Breast epithelium (tissue), 4 donors: ENCODE measurements at regions not wholly inside any gene's neighbourhood (a gene's known extent, or its start where the extent isn't known, plus 50 kb on each side); places are given as distances from the start of the nearest gene placed in this dataset.
A peak's percentile ranks its signal among the peaks of the same experiment; 100 is the strongest.

ENCODE experiments used
- DNase-seq, 2 donors: peaks; one replicate each; pipeline ENCODE4 v3.0.0-alpha.2; 2019; ENCODE audit warnings: low spot score in 2 of 2
- H3K27ac ChIP-seq, 2 donors: fragments of 200-600 bp; sonication (generic) in 1 of 2; one replicate each; pipeline ENCODE4 v1.5.1; 2016 to 2019; ENCODE audit warnings: mild to moderate bottlenecking in 1 of 2
- H3K27me3 ChIP-seq, 2 donors: fragments of 200-600 bp; sonication (generic) in 1 of 2; one replicate each; pipeline versions ENCODE4 v1.5.1 to v1.6.0; 2017 to 2019; ENCODE audit warnings: control low read depth in 1 of 2, mild to moderate bottlenecking in 1 of 2
- H3K36me3 ChIP-seq: fragments of 200-600 bp; one replicate; pipeline ENCODE4 v1.5.1; 2019
- H3K4me1 ChIP-seq, 2 donors: fragments of 200-600 bp; sonication (generic); one replicate each; pipeline ENCODE4 v1.5.1; 2016 to 2019; ENCODE audit warnings: control low read depth in 1 of 2
- H3K4me3 ChIP-seq, 3 donors: fragments of 200-600 bp; sonication (generic); 1 replicate in 2 of 3; 2 replicates in 1 of 3; pipeline ENCODE4 v1.5.1; 2016 to 2019; ENCODE audit warnings: mild to moderate bottlenecking in 3 of 3, moderate library complexity in 2 of 3
- H3K9me3 ChIP-seq, 2 donors: fragments of 200-600 bp; sonication (generic) in 1 of 2; one replicate each; pipeline ENCODE4 v1.5.1; 2016 to 2019; ENCODE audit warnings: control low read depth in 1 of 2
- CTCF ChIP-seq, 3 donors: fragments of 450-650 bp; IDR thresholded peaks; one replicate each; pipeline ENCODE4 v1.5.1; 2016 to 2017; ENCODE audit warnings: antibody characterized with exemption in 3 of 3, mild to moderate bottlenecking in 3 of 3, moderate library complexity in 3 of 3
- POLR2A ChIP-seq: fragments of 450-650 bp; IDR thresholded peaks from one replicate; pipeline ENCODE4 v1.6.1; 2016; ENCODE audit warnings: antibody characterized with exemption, mild to moderate bottlenecking, moderate library complexity
- POLR2AphosphoS5 ChIP-seq, 3 donors: sonication (generic); formaldehyde crosslinking; IDR thresholded peaks; one replicate each; pipeline ENCODE4 v1.6.1; 2017; ENCODE audit warnings: antibody characterized with exemption in 3 of 3
- intact Hi-C: fragments of 100-400 bp; cut with DNase I; formaldehyde crosslinking; loops from one replicate; pipeline ENCODE4 v1.15.1; 2023; ENCODE audit warnings: low total_unique reads

- TF ChIP-seq POLR2A (no peak), CTCF (IDR thresholded peaks at IDR 0.05) (no peak), POLR2AphosphoS5 (IDR thresholded peaks at IDR 0.05) (no peak)
- intact Hi-C loops = no loop called here
Observed at GRCh38 chr11:95692526-95693260, 96.9 kb downstream of the FAM76B start.

GRCh38 chr11:95690100-95690499 is 99.5 kb downstream of the FAM76B start:
- Histone ChIP-seq H3K4me1 (no peaks in the 10 kb centered on the region), H3K9me3 (no peaks in the 10 kb centered on the region), H3K27me3 (no peaks in the 10 kb centered on the region), H3K36me3 (no peaks in the 10 kb centered on the region), H3K4me3 (no peak overlapping the region), H3K27ac (peak overlapping the region in 1 of 2 donors; percentile 78)
- intact Hi-C loops = no loop called here
- TF ChIP-seq POLR2AphosphoS5 (IDR thresholded peaks at IDR 0.05) = no peak
- no peak for TF ChIP-seq CTCF (IDR thresholded peaks at IDR 0.05)
- TF ChIP-seq POLR2A = no peak
- no peak for DNase-seq

More at GRCh38 chr11:95692526-95693260, 96.9 kb downstream of the FAM76B start:
- H3K36me3 ChIP-seq = no peaks in the 10 kb centered on the region
- H3K4me1 ChIP-seq = no peaks in the 10 kb centered on the region
- DNase-seq = no peak
- H3K9me3 ChIP-seq = no peaks in the 10 kb centered on the region
- no peaks in the 10 kb centered on the region for H3K27me3 ChIP-seq
- no peak overlapping the region for H3K4me3 ChIP-seq
- no peak overlapping the region for H3K27ac ChIP-seq

- Histone ChIP-seq H3K9me3 (no peaks in the 10 kb centered on the region), H3K36me3 (no peaks in the 10 kb centered on the region), H3K4me3 (no peak overlapping the region), H3K4me1 (no peaks in the 10 kb centered on the region), H3K27me3 (no peaks in the 10 kb centered on the region), H3K27ac (peak overlapping the region; percentile 14 to 78)
- no peak for TF ChIP-seq POLR2AphosphoS5 (IDR thresholded peaks at IDR 0.05)
- TF ChIP-seq CTCF (IDR thresholded peaks at IDR 0.05) = no peak
- no peak for TF ChIP-seq POLR2A
- intact Hi-C loops = no loop called here
- no peak for DNase-seq
Observed at GRCh38 chr11:95688501-95689222, 100.9 kb downstream of the FAM76B start.

GRCh38 chr11:95688015-95688414 is 101.6 kb downstream of the FAM76B start:
- intact Hi-C loops = no loop called here
- H3K27me3 ChIP-seq = no peaks in the 10 kb centered on the region
- no peaks in the 10 kb centered on the region for H3K4me1 ChIP-seq
- DNase-seq = no peak
- TF ChIP-seq POLR2AphosphoS5 (IDR thresholded peaks at IDR 0.05) (no peak), CTCF (IDR thresholded peaks at IDR 0.05) (no peak), POLR2A (no peak)
- no peaks in the 10 kb centered on the region for H3K36me3 ChIP-seq
- H3K4me3 ChIP-seq = no peak overlapping the region
- peak overlapping the region; percentile 14 to 78 for H3K27ac ChIP-seq
- H3K9me3 ChIP-seq = no peaks in the 10 kb centered on the region

GRCh38 chr11:95686265-95686664 is 103.3 kb downstream of the FAM76B start:
- Histone ChIP-seq H3K27me3 (no peaks in the 10 kb centered on the region), H3K4me3 (no peak overlapping the region), H3K36me3 (no peaks in the 10 kb centered on the region), H3K27ac (peak overlapping the region in 1 of 2 donors; percentile 22), H3K4me1 (peaks cover 0 to 3% of the 10 kb centered on the region in 2 donors), H3K9me3 (no peaks in the 10 kb centered on the region)
- intact Hi-C loops = no loop called here
- DNase-seq = no peak
- TF ChIP-seq CTCF (IDR thresholded peaks at IDR 0.05) = no peak
- TF ChIP-seq POLR2A = no peak
- TF ChIP-seq POLR2AphosphoS5 (IDR thresholded peaks at IDR 0.05) = no peak
